Esophagus squamous epithelium (tissue), 4 donors: ENCODE measurements at regions not wholly inside any gene's neighbourhood (a gene's known extent, or its start where the extent isn't known, plus 50 kb on each side); places are given as distances from the start of the nearest gene placed in this dataset.

Source experiments
- POLR2A ChIP-seq, 4 donors: fragments of 450-650 bp; IDR thresholded peaks; one replicate each; pipeline ENCODE4 v1.6.1; 2017; ENCODE audit warnings: antibody characterized with exemption in 4 of 4, mild to moderate bottlenecking in 4 of 4, moderate library complexity in 3 of 4
- TF ChIP-seq, protein P1 (sequence below), 6 experiments: fragments of 450-650 bp in 4 of 6; fragments of 200-600 bp in 2 of 6; sonication (generic) in 2 of 6; IDR thresholded peaks; one replicate each; pipeline ENCODE4 v1.5.1; 2016 to 2019; ENCODE audit warnings: antibody characterized with exemption in 6 of 6, mild to moderate bottlenecking in 4 of 6, moderate library complexity in 4 of 6

GRCh38 chr15:79176151-79176550, 85.6 kb upstream of the RASGRF1 start:
- TF ChIP-seq, protein P1, sequence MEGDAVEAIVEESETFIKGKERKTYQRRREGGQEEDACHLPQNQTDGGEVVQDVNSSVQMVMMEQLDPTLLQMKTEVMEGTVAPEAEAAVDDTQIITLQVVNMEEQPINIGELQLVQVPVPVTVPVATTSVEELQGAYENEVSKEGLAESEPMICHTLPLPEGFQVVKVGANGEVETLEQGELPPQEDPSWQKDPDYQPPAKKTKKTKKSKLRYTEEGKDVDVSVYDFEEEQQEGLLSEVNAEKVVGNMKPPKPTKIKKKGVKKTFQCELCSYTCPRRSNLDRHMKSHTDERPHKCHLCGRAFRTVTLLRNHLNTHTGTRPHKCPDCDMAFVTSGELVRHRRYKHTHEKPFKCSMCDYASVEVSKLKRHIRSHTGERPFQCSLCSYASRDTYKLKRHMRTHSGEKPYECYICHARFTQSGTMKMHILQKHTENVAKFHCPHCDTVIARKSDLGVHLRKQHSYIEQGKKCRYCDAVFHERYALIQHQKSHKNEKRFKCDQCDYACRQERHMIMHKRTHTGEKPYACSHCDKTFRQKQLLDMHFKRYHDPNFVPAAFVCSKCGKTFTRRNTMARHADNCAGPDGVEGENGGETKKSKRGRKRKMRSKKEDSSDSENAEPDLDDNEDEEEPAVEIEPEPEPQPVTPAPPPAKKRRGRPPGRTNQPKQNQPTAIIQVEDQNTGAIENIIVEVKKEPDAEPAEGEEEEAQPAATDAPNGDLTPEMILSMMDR (IDR thresholded peaks at IDR 0.05) = no peak
- no peak for TF ChIP-seq POLR2A (IDR thresholded peaks at IDR 0.05)
